ENCODE measurements at regions not wholly inside any gene's neighbourhood (a gene's known extent, or its start where the extent isn't known, plus 50 kb on each side); places are given as distances from the start of the nearest gene placed in this dataset.

- TF ChIP-seq GATA3 (IDR thresholded peaks at IDR 0.05; ENCODE audit: low read depth, low read length) (no peak), GATA2 (IDR thresholded peaks at IDR 0.05; ENCODE audit: low read depth, low read length) (no peak)
These were observed 142.8 kb upstream of the RGMB start for GRCh38 chr5:98630621-98631020.

- no peak for TF ChIP-seq GATA3 (IDR thresholded peaks at IDR 0.05; ENCODE audit: low read depth, low read length)
- no peak for TF ChIP-seq GATA2 (IDR thresholded peaks at IDR 0.05; ENCODE audit: low read depth, low read length)
These were observed 142.0 kb upstream of the RGMB start for GRCh38 chr5:98631311-98632054.

- TF ChIP-seq GATA2 (IDR thresholded peaks at IDR 0.05; ENCODE audit: low read depth, low read length) (no peak), GATA3 (IDR thresholded peaks at IDR 0.05; ENCODE audit: low read depth, low read length) (no peak)
These were observed 137.8 kb upstream of the RGMB start for GRCh38 chr5:98635656-98636055.

- TF ChIP-seq GATA3 (IDR thresholded peaks at IDR 0.05; ENCODE audit: low read depth, low read length), result no peak
- TF ChIP-seq GATA2 (IDR thresholded peaks at IDR 0.05; ENCODE audit: low read depth, low read length), result no peak
These were observed 136.3 kb upstream of the RGMB start for GRCh38 chr5:98637116-98637515.

GRCh38 chr5:98637557-98637956 is 135.9 kb upstream of the RGMB start:
- TF ChIP-seq GATA2 (IDR thresholded peaks at IDR 0.05; ENCODE audit: low read depth, low read length) (no peak), GATA3 (IDR thresholded peaks at IDR 0.05; ENCODE audit: low read depth, low read length) (no peak)

- TF ChIP-seq GATA3 (IDR thresholded peaks at IDR 0.05; ENCODE audit: low read depth, low read length), result no peak
- no peak for TF ChIP-seq GATA2 (IDR thresholded peaks at IDR 0.05; ENCODE audit: low read depth, low read length)
These were observed 135.4 kb upstream of the RGMB start for GRCh38 chr5:98638111-98638510.

GRCh38 chr5:98638701-98639100 is 134.8 kb upstream of the RGMB start:
- TF ChIP-seq GATA3 (IDR thresholded peaks at IDR 0.05; ENCODE audit: low read depth, low read length) (no peak), GATA2 (IDR thresholded peaks at IDR 0.05; ENCODE audit: low read depth, low read length) (no peak)

- TF ChIP-seq GATA2 (IDR thresholded peaks at IDR 0.05; ENCODE audit: low read depth, low read length), result no peak
- no peak for TF ChIP-seq GATA3 (IDR thresholded peaks at IDR 0.05; ENCODE audit: low read depth, low read length)
These were observed 134.2 kb upstream of the RGMB start for GRCh38 chr5:98639274-98639673.

GRCh38 chr5:98641671-98642070 is 131.8 kb upstream of the RGMB start:
- TF ChIP-seq GATA2 (IDR thresholded peaks at IDR 0.05; ENCODE audit: low read depth, low read length), result no peak
- TF ChIP-seq GATA3 (IDR thresholded peaks at IDR 0.05; ENCODE audit: low read depth, low read length), result no peak

GRCh38 chr5:98643569-98643968 is 129.9 kb upstream of the RGMB start:
- TF ChIP-seq GATA2 (IDR thresholded peaks at IDR 0.05; ENCODE audit: low read depth, low read length), result no peak
- no peak for TF ChIP-seq GATA3 (IDR thresholded peaks at IDR 0.05; ENCODE audit: low read depth, low read length)

GRCh38 chr5:98651715-98652114 is 121.7 kb upstream of the RGMB start:
- TF ChIP-seq GATA2 (IDR thresholded peaks at IDR 0.05; ENCODE audit: low read depth, low read length) (no peak), GATA3 (IDR thresholded peaks at IDR 0.05; ENCODE audit: low read depth, low read length) (no peak)

GRCh38 chr5:98656125-98656795 is 117.2 kb upstream of the RGMB start:
- TF ChIP-seq GATA2 (IDR thresholded peaks at IDR 0.05; ENCODE audit: low read depth, low read length), result no peak
- no peak for TF ChIP-seq GATA3 (IDR thresholded peaks at IDR 0.05; ENCODE audit: low read depth, low read length)

- TF ChIP-seq GATA2 (IDR thresholded peaks at IDR 0.05; ENCODE audit: low read depth, low read length) (no peak), GATA3 (IDR thresholded peaks at IDR 0.05; ENCODE audit: low read depth, low read length) (no peak)
These were observed 116.7 kb upstream of the RGMB start for GRCh38 chr5:98656796-98657195.

- TF ChIP-seq GATA2 (IDR thresholded peaks at IDR 0.05; ENCODE audit: low read depth, low read length) (no peak), GATA3 (IDR thresholded peaks at IDR 0.05; ENCODE audit: low read depth, low read length) (no peak)
These were observed 115.9 kb upstream of the RGMB start for GRCh38 chr5:98657559-98657958.

GRCh38 chr5:98663521-98663920 is 109.9 kb upstream of the RGMB start:
- no peak for TF ChIP-seq GATA2 (IDR thresholded peaks at IDR 0.05; ENCODE audit: low read depth, low read length)
- no peak for TF ChIP-seq GATA3 (IDR thresholded peaks at IDR 0.05; ENCODE audit: low read depth, low read length)

Measured in SH-SY5Y (cell line).